Esophagus squamous epithelium (tissue), 4 donors: ENCODE measurements at regions not wholly inside any gene's neighbourhood (a gene's known extent, or its start where the extent isn't known, plus 50 kb on each side); places are given as distances from the start of the nearest gene placed in this dataset.

Experiments used
- CTCF ChIP-seq, 6 experiments: fragments of 450-650 bp in 4 of 6; fragments of 200-600 bp in 2 of 6; sonication (generic) in 2 of 6; IDR thresholded peaks; one replicate each; pipeline ENCODE4 v1.5.1; 2016 to 2019; ENCODE audit warnings: antibody characterized with exemption in 6 of 6, mild to moderate bottlenecking in 4 of 6, moderate library complexity in 4 of 6
- POLR2A ChIP-seq, 4 donors: fragments of 450-650 bp; IDR thresholded peaks; one replicate each; pipeline ENCODE4 v1.6.1; 2017; ENCODE audit warnings: antibody characterized with exemption in 4 of 4, mild to moderate bottlenecking in 4 of 4, moderate library complexity in 3 of 4

- TF ChIP-seq CTCF (IDR thresholded peaks at IDR 0.05) (no peak), POLR2A (IDR thresholded peaks at IDR 0.05) (no peak)
These were observed 208.6 kb upstream of the CDKN3 start for GRCh38 chr14:54188064-54188666.
